ENCODE measurements at regions not wholly inside any gene's neighbourhood (a gene's known extent, or its start where the extent isn't known, plus 50 kb on each side); places are given as distances from the start of the nearest gene placed in this dataset.
"Not testable (repeated sequence)": the region's sequence is repeated elsewhere in the genome, so short reads cannot be mapped to it uniquely, and the experiment has no call there.

DNA sequence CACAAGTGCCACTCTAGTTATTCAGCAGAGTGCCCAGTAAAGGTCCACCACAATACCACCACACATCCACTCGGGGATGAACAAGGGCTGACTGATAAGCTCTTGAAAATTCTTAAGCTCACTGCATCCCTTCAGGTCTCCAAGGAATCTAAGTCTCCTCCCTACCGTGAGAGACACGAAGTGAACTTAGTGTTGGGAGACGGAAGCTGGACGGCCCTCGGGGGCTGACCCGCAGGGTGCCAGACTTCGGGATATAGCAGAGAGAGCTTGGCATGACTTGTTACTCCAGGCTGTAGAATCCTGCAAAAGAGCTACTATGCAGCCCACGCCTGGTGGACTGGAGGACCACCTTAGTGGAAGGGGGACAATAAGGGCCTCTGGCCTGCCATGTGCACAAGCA, 75.1 kb downstream of the LYZL1 start:
- H3K4me3 Mint-ChIP-seq (ENCODE audit: unreplicated experiment); H3K27me3 Mint-ChIP-seq (ENCODE audit: unreplicated experiment); H3K4me1 Mint-ChIP-seq (ENCODE audit: unreplicated experiment); DNase-seq (ENCODE audit: low spot score); H3K9me3 Mint-ChIP-seq (ENCODE audit: unreplicated experiment); H3K27ac Mint-ChIP-seq (ENCODE audit: unreplicated experiment); H3K36me3 Mint-ChIP-seq (ENCODE audit: low read depth, unreplicated experiment): not testable (repeated sequence)

DNA sequence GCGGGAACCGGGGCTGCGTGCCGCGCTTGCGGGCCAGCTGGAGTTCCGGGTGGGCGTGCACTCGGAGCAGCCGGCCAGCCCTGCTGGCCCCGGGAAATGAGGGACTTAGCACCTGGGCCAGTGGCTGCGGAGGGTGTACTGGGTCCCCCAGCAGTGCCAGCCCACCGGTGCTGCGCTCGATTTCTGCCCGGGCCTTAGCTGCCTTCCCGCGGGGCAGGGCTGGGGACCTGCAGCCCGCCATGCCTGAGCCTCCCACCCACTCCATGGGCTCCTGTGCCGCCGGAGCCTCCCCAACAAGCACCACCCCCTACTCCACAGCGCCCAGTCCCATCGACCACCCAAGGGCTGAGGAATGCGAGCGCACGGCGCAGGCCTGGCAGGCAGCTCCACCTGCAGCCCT, 77.3 kb downstream of the LYZL1 start:
- not testable (repeated sequence) for H3K27me3 Mint-ChIP-seq (ENCODE audit: unreplicated experiment); DNase-seq (ENCODE audit: low spot score); H3K36me3 Mint-ChIP-seq (ENCODE audit: low read depth, unreplicated experiment); H3K4me3 Mint-ChIP-seq (ENCODE audit: unreplicated experiment); H3K4me1 Mint-ChIP-seq (ENCODE audit: unreplicated experiment); H3K27ac Mint-ChIP-seq (ENCODE audit: unreplicated experiment); H3K9me3 Mint-ChIP-seq (ENCODE audit: unreplicated experiment)

DNA sequence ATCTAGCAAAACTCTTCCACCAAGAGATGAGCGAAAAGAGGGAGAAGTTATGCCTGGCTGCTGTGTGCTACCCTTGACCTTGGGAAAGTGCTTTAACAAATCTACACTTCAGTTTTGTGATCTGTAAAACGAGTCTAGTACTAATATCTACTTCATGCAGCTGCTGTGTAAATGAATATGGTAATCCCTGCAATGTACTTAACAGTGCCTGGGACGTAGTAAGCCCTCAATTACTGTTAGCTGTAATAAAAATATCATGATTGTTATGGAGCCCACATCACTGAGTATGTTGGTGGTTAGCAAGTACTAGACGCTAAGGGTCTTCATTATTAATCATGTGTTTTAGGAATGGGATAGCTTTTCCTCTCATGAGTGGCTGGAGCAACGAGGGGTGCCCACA, 80.5 kb downstream of the LYZL1 start:
- Mint-ChIP-seq H3K4me1 (ENCODE audit: unreplicated experiment) (peaks cover 17% of the 10 kb centered on the region), H3K27me3 (ENCODE audit: unreplicated experiment) (peaks cover 3% of the 10 kb centered on the region), H3K27ac (ENCODE audit: unreplicated experiment) (no peak overlapping the region), H3K36me3 (ENCODE audit: low read depth, unreplicated experiment) (peaks cover 4% of the 10 kb centered on the region), H3K9me3 (ENCODE audit: unreplicated experiment) (no peaks in the 10 kb centered on the region), H3K4me3 (ENCODE audit: unreplicated experiment) (no peak overlapping the region)
- DNase-seq (ENCODE audit: low spot score): no peak
- TF ChIP-seq CTCF (IDR thresholded peaks at IDR 0.05; ENCODE audit: unreplicated experiment): no peak

- TF ChIP-seq CTCF (IDR thresholded peaks at IDR 0.05; ENCODE audit: unreplicated experiment): no peak
- Mint-ChIP-seq H3K4me3 (ENCODE audit: unreplicated experiment) (no peak overlapping the region), H3K4me1 (ENCODE audit: unreplicated experiment) (peaks cover 17% of the 10 kb centered on the region), H3K27me3 (ENCODE audit: unreplicated experiment) (peaks cover 3% of the 10 kb centered on the region), H3K27ac (ENCODE audit: unreplicated experiment) (no peak overlapping the region), H3K36me3 (ENCODE audit: low read depth, unreplicated experiment) (peaks cover 4% of the 10 kb centered on the region), H3K9me3 (ENCODE audit: unreplicated experiment) (no peaks in the 10 kb centered on the region)
- DNase-seq (ENCODE audit: low spot score): no peak
Observed at GRCh38 chr10:29370097-29371092, 81.5 kb downstream of the LYZL1 start.

DNA sequence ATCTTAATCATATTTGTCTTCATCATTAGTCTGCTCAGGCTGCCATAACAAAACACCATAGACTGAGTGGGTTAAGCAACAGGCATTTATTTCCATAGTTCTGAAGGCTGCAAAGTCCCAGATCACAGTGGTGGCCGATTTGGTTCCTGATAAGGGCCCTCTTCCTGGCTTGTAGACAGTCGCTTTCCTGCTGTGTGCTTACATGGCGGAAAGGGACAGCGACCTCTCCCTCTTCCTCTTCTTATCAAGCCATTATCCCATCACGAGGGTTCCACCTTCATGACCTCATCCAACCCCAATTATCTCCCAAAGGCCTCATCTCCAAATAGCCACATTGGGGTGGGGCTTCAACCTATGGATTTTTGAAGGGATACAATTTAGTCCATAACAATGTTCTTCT, 84.0 kb downstream of the LYZL1 start:
- Mint-ChIP-seq H3K9me3 (ENCODE audit: unreplicated experiment) (no peaks in the 10 kb centered on the region), H3K27me3 (ENCODE audit: unreplicated experiment) (peaks cover 1% of the 10 kb centered on the region), H3K4me3 (ENCODE audit: unreplicated experiment) (no peak overlapping the region), H3K27ac (ENCODE audit: unreplicated experiment) (no peak overlapping the region), H3K4me1 (ENCODE audit: unreplicated experiment) (peaks cover 17% of the 10 kb centered on the region), H3K36me3 (ENCODE audit: low read depth, unreplicated experiment) (no peaks in the 10 kb centered on the region)
- DNase-seq (ENCODE audit: low spot score): no peak
- no peak for TF ChIP-seq CTCF (IDR thresholded peaks at IDR 0.05; ENCODE audit: unreplicated experiment)

DNA sequence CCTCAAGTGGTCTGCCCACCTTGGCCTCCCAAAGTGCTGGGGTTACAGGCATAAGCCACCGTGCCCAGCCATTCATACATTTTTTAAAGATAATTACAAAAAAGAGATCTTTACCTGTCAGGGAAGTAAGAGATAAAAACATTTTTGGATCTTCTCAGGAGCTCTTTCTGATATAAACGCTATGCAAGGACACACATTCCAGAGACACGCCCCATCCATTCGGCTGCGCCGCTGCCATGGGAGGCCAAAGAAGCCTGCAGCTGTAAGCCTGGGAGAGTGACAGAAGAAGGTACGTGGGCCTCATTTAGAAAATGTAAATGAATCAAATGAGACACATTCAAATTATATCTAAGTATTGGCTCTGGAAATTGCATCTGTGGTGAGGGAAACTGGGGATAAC, 85.3 kb downstream of the LYZL1 start:
- Mint-ChIP-seq H3K36me3 (ENCODE audit: low read depth, unreplicated experiment) (no peaks in the 10 kb centered on the region), H3K27ac (ENCODE audit: unreplicated experiment) (no peak overlapping the region)
- no peak for TF ChIP-seq CTCF (IDR thresholded peaks at IDR 0.05; ENCODE audit: unreplicated experiment)

More for the DNA sequence above, 85.3 kb downstream of the LYZL1 start:
- Mint-ChIP-seq H3K4me3 (ENCODE audit: unreplicated experiment) (no peak overlapping the region), H3K27me3 (ENCODE audit: unreplicated experiment) (peaks cover 3% of the 10 kb centered on the region), H3K4me1 (ENCODE audit: unreplicated experiment) (peaks cover 17% of the 10 kb centered on the region), H3K9me3 (ENCODE audit: unreplicated experiment) (no peaks in the 10 kb centered on the region)
- no peak for DNase-seq (ENCODE audit: low spot score)
